Fibroblast of lung (primary cell): ENCODE measurements at regions not wholly inside any gene's neighbourhood (a gene's known extent, or its start where the extent isn't known, plus 50 kb on each side); places are given as distances from the start of the nearest gene placed in this dataset.

ENCODE experiments used
- EZH2 ChIP-seq: IDR thresholded peaks from 2 replicates; pipeline ENCODE4 v1.5.1; 2012; ENCODE audit warnings: low read length, control low read depth, mild to moderate bottlenecking; ENCODE audit errors: missing control alignments
- TF ChIP-seq, protein P1 (sequence below), 2 donors: IDR thresholded peaks in 1 of 2; conservative IDR thresholded peaks in 1 of 2; 1 replicate in 1 of 2; 2 replicates in 1 of 2; pipeline ENCODE4 v1.5.1; 2011 to 2012; ENCODE audit warnings: low read length in 2 of 2, control low read depth in 1 of 2, inconsistent platforms in 1 of 2, low read depth in 1 of 2, mild to moderate bottlenecking in 1 of 2

DNA sequence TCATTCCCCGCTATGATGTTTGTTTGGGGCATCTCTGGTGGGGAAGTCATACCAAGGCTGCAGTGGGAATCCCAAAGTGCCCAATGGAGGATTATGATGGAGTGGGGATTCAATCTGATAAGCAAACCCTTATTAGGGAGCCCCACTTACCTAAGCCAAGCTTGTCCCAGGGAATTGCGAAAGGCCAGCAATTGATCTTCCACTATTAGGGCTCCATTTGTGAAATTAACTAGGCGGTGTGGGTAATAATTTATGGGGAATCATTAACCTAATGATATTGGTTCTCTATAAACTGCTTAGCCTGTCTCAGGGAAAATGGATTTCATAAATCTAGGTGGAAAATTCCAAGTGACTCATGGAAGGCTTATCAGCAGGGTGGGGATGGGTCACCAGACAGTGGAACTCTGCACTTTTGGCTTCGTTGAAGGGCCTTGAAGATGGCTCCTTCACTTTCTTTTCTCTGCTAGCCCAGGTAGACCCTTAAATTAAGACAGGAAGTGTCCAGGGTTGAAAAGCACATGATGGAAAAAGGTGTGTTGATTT is 113.0 kb upstream of the WSCD2 start:
- TF ChIP-seq, protein P1, sequence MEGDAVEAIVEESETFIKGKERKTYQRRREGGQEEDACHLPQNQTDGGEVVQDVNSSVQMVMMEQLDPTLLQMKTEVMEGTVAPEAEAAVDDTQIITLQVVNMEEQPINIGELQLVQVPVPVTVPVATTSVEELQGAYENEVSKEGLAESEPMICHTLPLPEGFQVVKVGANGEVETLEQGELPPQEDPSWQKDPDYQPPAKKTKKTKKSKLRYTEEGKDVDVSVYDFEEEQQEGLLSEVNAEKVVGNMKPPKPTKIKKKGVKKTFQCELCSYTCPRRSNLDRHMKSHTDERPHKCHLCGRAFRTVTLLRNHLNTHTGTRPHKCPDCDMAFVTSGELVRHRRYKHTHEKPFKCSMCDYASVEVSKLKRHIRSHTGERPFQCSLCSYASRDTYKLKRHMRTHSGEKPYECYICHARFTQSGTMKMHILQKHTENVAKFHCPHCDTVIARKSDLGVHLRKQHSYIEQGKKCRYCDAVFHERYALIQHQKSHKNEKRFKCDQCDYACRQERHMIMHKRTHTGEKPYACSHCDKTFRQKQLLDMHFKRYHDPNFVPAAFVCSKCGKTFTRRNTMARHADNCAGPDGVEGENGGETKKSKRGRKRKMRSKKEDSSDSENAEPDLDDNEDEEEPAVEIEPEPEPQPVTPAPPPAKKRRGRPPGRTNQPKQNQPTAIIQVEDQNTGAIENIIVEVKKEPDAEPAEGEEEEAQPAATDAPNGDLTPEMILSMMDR (conservative IDR thresholded peaks at IDR 0.05 in 1 of 2, IDR thresholded peaks at IDR 0.05 in 1 of 2; ENCODE audit: low read depth in 1 of 2, low read length in 2 of 2): no peak
- TF ChIP-seq EZH2: no peak
